PC-9 (cell line): ENCODE measurements at regions not wholly inside any gene's neighbourhood (a gene's known extent, or its start where the extent isn't known, plus 50 kb on each side); places are given as distances from the start of the nearest gene placed in this dataset.

Experiments
- BruUV-seq: library from RNA; stranded (reverse); fragments of 400-500 nt; replicated peaks from 2 replicates; lab custom pipeline; 2021; lab: Mats Ljungman, UMichigan
- CTCF ChIA-PET: fragments of 300-600 bp; sonication (Branson Sonifier 250); formaldehyde crosslinking; loops from one replicate; lab custom pipeline; 2022; ENCODE audit warnings: antibody characterized with exemption; lab: Charles Lee
- POLR2A ChIA-PET: fragments of 300-600 bp; sonication (Branson Sonifier 250); formaldehyde crosslinking; loops from one replicate; lab custom pipeline; 2022; ENCODE audit warnings: antibody characterized with exemption; ENCODE audit not compliant: unreplicated experiment; lab: Charles Lee
- DNase-seq, 2 experiments: peaks; one replicate each; pipeline versions ENCODE4 v3.0.0 to v3.0.0-alpha.2; 2015 to 2022; ENCODE audit warnings: mixed read lengths in 1 of 2
- H2AFZ ChIP-seq: fragments of 200-600 bp; sonication (generic); 2 replicates; pipeline ENCODE4 v1.8.1; 2017; ENCODE audit warnings: antibody characterized with exemption
- H3F3A ChIP-seq: fragments of 200-600 bp; sonication (generic); 2 replicates; pipeline ENCODE4 v1.8.1; 2017; ENCODE audit warnings: antibody characterized with exemption, mild to moderate bottlenecking, low read depth; ENCODE audit not compliant: insufficient read depth
- H3K27ac ChIP-seq: fragments of 200-600 bp; sonication (generic); 2 replicates; pipeline ENCODE4 v1.6.1; 2016; ENCODE audit warnings: mixed run types
- H3K27me3 ChIP-seq: fragments of 200-600 bp; sonication (generic); 2 replicates; pipeline ENCODE4 v1.6.1; 2016; ENCODE audit warnings: low read depth, mixed run types; ENCODE audit not compliant: insufficient read depth
- H3K36me3 ChIP-seq: fragments of 200-600 bp; sonication (generic); 2 replicates; pipeline ENCODE4 v1.6.1; 2016; ENCODE audit warnings: low read depth, mixed run types
- H3K4me1 ChIP-seq: fragments of 200-600 bp; sonication (generic); replicated peaks from 2 replicates; pipeline ENCODE4 v1.6.1; 2016; ENCODE audit warnings: mixed run types; ENCODE audit not compliant: insufficient read depth
- H3K4me2 ChIP-seq: fragments of 200-600 bp; sonication (generic); 2 replicates; pipeline ENCODE4 v1.6.1; 2017; ENCODE audit warnings: mixed run types
- H3K4me3 ChIP-seq: fragments of 200-600 bp; sonication (generic); 2 replicates; pipeline ENCODE4 v1.6.1; 2016; ENCODE audit warnings: mixed run types
- H3K79me2 ChIP-seq: fragments of 200-600 bp; sonication (generic); 2 replicates; pipeline ENCODE4 v1.6.1; 2017; ENCODE audit warnings: low read depth, mixed run types
- H3K9me2 ChIP-seq: fragments of 200-600 bp; sonication (generic); 2 replicates; pipeline ENCODE4 v1.8.1; 2017; ENCODE audit warnings: mild to moderate bottlenecking; ENCODE audit not compliant: insufficient read depth
- H3K9me3 ChIP-seq: fragments of 200-600 bp; sonication (generic); 2 replicates; pipeline ENCODE4 v1.8.1; 2016; ENCODE audit warnings: low read depth; ENCODE audit not compliant: insufficient read depth
- H4K20me1 ChIP-seq: fragments of 200-600 bp; sonication (generic); 2 replicates; pipeline ENCODE4 v1.8.1; 2017; ENCODE audit not compliant: insufficient read depth
- CTCF ChIP-seq: fragments of 200-600 bp; sonication (generic); conservative IDR thresholded peaks from 2 replicates; pipeline ENCODE4 v1.6.1; 2017; ENCODE audit warnings: mixed run types, antibody characterized with exemption, mild to moderate bottlenecking, moderate library complexity
- EZH2 ChIP-seq: fragments of 200-600 bp; sonication (generic); IDR thresholded peaks from 2 replicates; pipeline ENCODE4 v1.8.0; 2017; ENCODE audit warnings: antibody characterized with exemption, low read depth
- intact Hi-C: fragments of 100-400 bp; cut with micrococcal nuclease; formaldehyde crosslinking; loops from one replicate; pipeline ENCODE4 v1.10.0; 2022; ENCODE audit not compliant: unreplicated experiment

- Histone ChIP-seq H3K27me3 (no peaks in the 10 kb centered on the region), H3F3A (no peaks in the 10 kb centered on the region), H3K27ac (no peak overlapping the region), H4K20me1 (no peaks in the 10 kb centered on the region), H3K4me3 (no peak overlapping the region), H3K79me2 (no peaks in the 10 kb centered on the region), H2AFZ (no peak overlapping the region), H3K4me2 (no peak overlapping the region), H3K9me2 (no peaks in the 10 kb centered on the region), H3K4me1 (peaks cover 9% of the 10 kb centered on the region; the same call in 1 of the 2 replicates), H3K36me3 (no peaks in the 10 kb centered on the region), H3K9me3 (no peaks in the 10 kb centered on the region; the same call in 1 of the 2 replicates)
- CTCF ChIA-PET = no interaction called here
- POLR2A ChIA-PET = no interaction called here
- DNase-seq = no peak
- intact Hi-C loops = no loop called here
- TF ChIP-seq CTCF = no peak
- no peak for TF ChIP-seq EZH2
- no TSS peak for BruUV-seq
Observed at GRCh38 chr18:73544617-73545016, 603.0 kb downstream of the FBXO15 start.

- ChIA-PET CTCF (no interaction called here), POLR2A (no interaction called here)
- no peak for TF ChIP-seq CTCF
- no peak for TF ChIP-seq EZH2
- Histone ChIP-seq H3K27me3 (no peaks in the 10 kb centered on the region), H3K27ac (no peak overlapping the region), H3K9me2 (no peaks in the 10 kb centered on the region), H3K9me3 (no peaks in the 10 kb centered on the region; the same call in 1 of the 2 replicates), H2AFZ (no peak overlapping the region), H3K79me2 (no peaks in the 10 kb centered on the region), H3K4me2 (no peak overlapping the region), H3K4me1 (peaks cover 9% of the 10 kb centered on the region; the same call in 1 of the 2 replicates), H4K20me1 (no peaks in the 10 kb centered on the region), H3F3A (no peaks in the 10 kb centered on the region), H3K36me3 (no peaks in the 10 kb centered on the region), H3K4me3 (no peak overlapping the region)
- DNase-seq = no peak
- no TSS peak for BruUV-seq
- intact Hi-C loops = no loop called here
Observed at GRCh38 chr18:73544032-73544431, 603.6 kb downstream of the FBXO15 start.

GRCh38 chr18:73535990-73536389, 611.6 kb downstream of the FBXO15 start:
- BruUV-seq = no TSS peak
- Histone ChIP-seq H3K4me3 (no peak overlapping the region), H3F3A (no peaks in the 10 kb centered on the region), H3K4me1 (no peaks in the 10 kb centered on the region), H3K4me2 (no peak overlapping the region), H3K9me2 (no peaks in the 10 kb centered on the region), H3K27ac (no peak overlapping the region), H3K9me3 (no peaks in the 10 kb centered on the region), H3K79me2 (no peaks in the 10 kb centered on the region), H3K36me3 (no peaks in the 10 kb centered on the region), H2AFZ (no peak overlapping the region), H4K20me1 (no peaks in the 10 kb centered on the region), H3K27me3 (no peaks in the 10 kb centered on the region)
- no peak for DNase-seq
- intact Hi-C loops = no loop called here
- TF ChIP-seq CTCF (no peak), EZH2 (no peak)
- ChIA-PET POLR2A (no interaction called here), CTCF (no interaction called here)
